G401 (cell line): ENCODE measurements at regions not wholly inside any gene's neighbourhood (a gene's known extent, or its start where the extent isn't known, plus 50 kb on each side); places are given as distances from the start of the nearest gene placed in this dataset.
"Not testable (repeated sequence)": the region's sequence is repeated elsewhere in the genome, so short reads cannot be mapped to it uniquely, and the experiment has no call there.

Experiments used
- DNase-seq: peaks from one replicate; pipeline ENCODE4 v3.0.0-alpha.2; 2015; ENCODE audit warnings: low spot score
- in situ Hi-C: cut with HindIII; loops from 2 replicates; pipeline ENCODE4 v1.10.0; 2016; ENCODE audit warnings: low sequenced_read_pairs, mixed read lengths

DNA sequence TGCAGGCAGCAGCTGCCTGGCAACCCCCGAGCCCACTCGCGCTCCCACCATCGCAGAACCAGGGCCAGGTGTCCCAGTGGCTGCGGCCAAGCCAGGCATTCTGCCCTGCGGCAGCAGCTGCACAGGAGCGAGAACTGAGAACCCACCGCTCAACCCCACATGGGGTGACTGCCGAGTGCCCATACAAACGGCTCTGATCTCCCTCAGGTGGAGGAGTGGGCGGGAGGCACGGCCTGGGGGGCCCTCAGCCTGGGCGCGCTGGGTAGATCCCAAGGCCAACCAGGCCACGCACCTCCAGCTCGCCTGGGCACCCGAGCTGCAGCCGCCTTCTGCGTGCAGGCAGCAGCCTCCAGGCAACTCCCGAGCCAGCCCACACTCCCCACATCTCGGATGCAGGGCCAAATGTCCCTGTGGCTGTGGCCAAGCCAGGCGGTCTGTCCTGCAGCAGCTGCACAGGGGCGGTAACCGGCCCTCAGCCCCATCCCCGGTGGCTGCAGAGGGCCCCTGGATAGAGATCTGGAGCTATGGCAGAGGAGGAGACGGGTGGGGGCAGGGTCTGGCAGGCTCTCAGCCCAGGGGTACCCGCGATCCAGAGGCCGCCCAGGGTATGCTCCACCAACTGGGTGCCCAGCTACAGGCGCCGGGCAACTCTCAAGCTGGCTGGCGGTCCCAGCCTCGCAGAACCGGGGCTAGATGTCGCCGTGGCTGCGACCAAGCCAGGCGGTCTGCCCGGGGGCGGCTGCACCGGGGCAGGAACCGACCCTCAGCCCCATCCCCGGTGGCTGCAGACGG is 1579.6 kb downstream of the TSPY10 start:
- in situ Hi-C loops: not testable (repeated sequence)

GRCh38 chrY:11151724-11152123 is 1549.3 kb upstream of the USP9Y start:
- DNase-seq, in situ Hi-C loops: not testable (repeated sequence)

More for the DNA sequence above, 1579.6 kb downstream of the TSPY10 start:
- DNase-seq: not testable (repeated sequence)

- in situ Hi-C loops, DNase-seq: not testable (repeated sequence)
Observed at GRCh38 chrY:11156100-11156499, 1544.9 kb upstream of the USP9Y start.

- DNase-seq, in situ Hi-C loops: not testable (repeated sequence)
Observed at GRCh38 chrY:11156846-11157245, 1544.2 kb upstream of the USP9Y start.

DNA sequence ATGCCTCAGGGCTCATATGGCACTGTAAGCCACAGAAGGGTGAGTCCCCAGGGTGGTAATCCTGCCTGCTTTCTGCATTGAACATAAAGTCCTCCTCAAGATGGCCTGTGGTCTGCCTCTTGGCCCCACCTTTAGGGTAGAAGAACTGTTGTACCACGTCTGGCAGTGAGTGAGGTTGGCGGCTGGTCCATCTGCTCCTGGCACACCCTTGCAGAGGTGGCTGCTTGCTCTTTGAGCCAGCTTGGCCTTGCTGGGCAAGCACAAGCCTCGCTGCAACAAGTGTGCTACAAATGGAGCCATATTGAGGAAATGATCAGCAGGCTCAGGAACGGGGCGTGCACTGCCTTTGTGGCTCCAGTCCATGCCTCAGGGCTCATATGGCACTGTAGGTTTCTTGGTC is 1524.0 kb upstream of the USP9Y start:
- in situ Hi-C loops, DNase-seq: not testable (repeated sequence)

DNA sequence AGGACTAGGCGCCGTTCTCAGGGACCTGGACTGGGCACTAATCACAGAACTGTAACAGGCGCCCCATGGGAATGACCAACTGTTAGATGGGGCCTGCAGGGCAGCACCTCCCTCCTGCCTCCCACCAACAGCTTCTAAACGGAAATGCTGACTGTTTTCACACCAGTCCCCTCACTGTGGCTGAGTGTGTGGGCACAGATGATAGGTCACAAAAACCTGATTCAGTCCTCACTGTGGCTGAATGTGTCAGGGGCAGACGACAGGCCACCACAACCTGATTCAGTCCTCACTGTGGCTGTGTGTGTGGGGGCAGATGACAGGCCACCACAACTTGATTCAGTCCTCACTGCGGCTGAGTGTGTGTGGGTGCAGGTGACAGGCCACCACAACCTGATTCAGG is 1499.9 kb upstream of the USP9Y start:
- in situ Hi-C loops, DNase-seq: not testable (repeated sequence)

- DNase-seq: peak; percentile 0
- in situ Hi-C loops: not testable (repeated sequence)
Observed at GRCh38 chrY:11214851-11215250, 1486.2 kb upstream of the USP9Y start.
